Medulla oblongata (tissue), 1 donor: ENCODE measurements at regions not wholly inside any gene's neighbourhood (a gene's known extent, or its start where the extent isn't known, plus 50 kb on each side); places are given as distances from the start of the nearest gene placed in this dataset.
"Not testable (repeated sequence)": the region's sequence is repeated elsewhere in the genome, so short reads cannot be mapped to it uniquely, and the experiment has no call there.

Experiments
- DNase-seq: peaks from one replicate; pipeline ENCODE4 v3.0.0-alpha.2; 2015; ENCODE audit errors: extremely low spot score

GRCh38 chr5:89087128-89087527, 204.1 kb upstream of the MEF2C start:
- no peak for DNase-seq

GRCh38 chr5:89086390-89087086, 203.6 kb upstream of the MEF2C start:
- no peak for DNase-seq

- DNase-seq: no peak
These were observed 200.8 kb upstream of the MEF2C start for GRCh38 chr5:89083791-89084190.

GRCh38 chr5:89081360-89081759, 198.4 kb upstream of the MEF2C start:
- no peak for DNase-seq

- DNase-seq: no peak
These were observed 197.6 kb upstream of the MEF2C start for GRCh38 chr5:89080467-89081116.

GRCh38 chr5:89072842-89073672, 190.1 kb upstream of the MEF2C start:
- no peak for DNase-seq

- DNase-seq: no peak
These were observed 189.0 kb upstream of the MEF2C start for GRCh38 chr5:89071941-89072331.

GRCh38 chr5:89071101-89071940, 188.3 kb upstream of the MEF2C start:
- DNase-seq: no peak

GRCh38 chr5:89069591-89069990, 186.6 kb upstream of the MEF2C start:
- DNase-seq: no peak

- no peak for DNase-seq
These were observed 184.4 kb upstream of the MEF2C start for GRCh38 chr5:89067362-89067761.

GRCh38 chr5:89065919-89066318, 182.9 kb upstream of the MEF2C start:
- DNase-seq: no peak

GRCh38 chr5:89064736-89065135, 181.8 kb upstream of the MEF2C start:
- no peak for DNase-seq

GRCh38 chr5:89064054-89064453, 181.1 kb upstream of the MEF2C start:
- no peak for DNase-seq

GRCh38 chr5:89060768-89061167, 177.8 kb upstream of the MEF2C start:
- DNase-seq: no peak

GRCh38 chr5:89059274-89059673, 176.3 kb upstream of the MEF2C start:
- no peak for DNase-seq

GRCh38 chr5:89055695-89056085, 172.7 kb upstream of the MEF2C start:
- no peak for DNase-seq

- DNase-seq: no peak
These were observed 172.2 kb upstream of the MEF2C start for GRCh38 chr5:89055015-89055694.

- no peak for DNase-seq
These were observed 170.6 kb upstream of the MEF2C start for GRCh38 chr5:89053547-89053946.

- not testable (repeated sequence) for DNase-seq
These were observed 167.1 kb upstream of the MEF2C start for GRCh38 chr5:89050062-89050461.

GRCh38 chr5:89047571-89047970, 164.6 kb upstream of the MEF2C start:
- DNase-seq: no peak

GRCh38 chr5:89045216-89045615, 162.2 kb upstream of the MEF2C start:
- no peak for DNase-seq
